Gastroesophageal sphincter (tissue), 3 donors: ENCODE measurements at regions not wholly inside any gene's neighbourhood (a gene's known extent, or its start where the extent isn't known, plus 50 kb on each side); places are given as distances from the start of the nearest gene placed in this dataset.

Experiments
- CTCF ChIP-seq, 4 experiments: fragments of 200-600 bp in 2 of 4; fragments of 450-650 bp in 2 of 4; sonication (generic) in 1 of 4; IDR thresholded peaks; one replicate each; pipeline ENCODE4 v1.5.1; 2017 to 2019; ENCODE audit warnings: antibody characterized with exemption in 4 of 4, mild to moderate bottlenecking in 2 of 4, moderate library complexity in 2 of 4
- EP300 ChIP-seq: sonication (generic); formaldehyde crosslinking; IDR thresholded peaks from one replicate; pipeline ENCODE4 v1.6.1; 2017; ENCODE audit warnings: antibody characterized with exemption, mild to moderate bottlenecking
- POLR2A ChIP-seq, 2 donors: fragments of 450-650 bp; IDR thresholded peaks; one replicate each; pipeline ENCODE4 v1.6.1; 2017; ENCODE audit warnings: antibody characterized with exemption in 2 of 2, mild to moderate bottlenecking in 2 of 2, moderate library complexity in 1 of 2
- POLR2AphosphoS5 ChIP-seq: sonication (generic); formaldehyde crosslinking; IDR thresholded peaks from one replicate; pipeline ENCODE4 v1.6.1; 2017; ENCODE audit warnings: antibody characterized with exemption

DNA sequence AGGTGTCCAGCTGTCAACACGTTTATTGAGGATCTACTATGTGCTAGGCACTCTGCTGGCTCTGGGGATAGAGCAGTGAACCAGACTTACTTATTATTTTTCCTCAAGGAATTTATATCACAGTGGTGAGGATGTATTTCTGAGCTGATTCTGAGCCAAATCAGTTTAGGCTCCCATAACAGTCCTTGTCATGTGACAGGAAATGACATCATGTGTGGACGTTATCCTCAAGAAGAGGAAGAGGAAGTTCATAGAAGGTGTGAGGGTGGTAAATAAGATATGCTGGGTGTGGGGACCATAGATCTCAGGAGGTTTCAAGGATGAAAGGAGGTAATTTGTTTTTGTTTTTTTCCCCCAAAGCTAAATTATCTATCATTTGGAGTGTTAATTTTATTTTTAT is 873.5 kb upstream of the EEF2KMT start:
- no peak for TF ChIP-seq CTCF (IDR thresholded peaks at IDR 0.05)
- TF ChIP-seq EP300 = no peak
- TF ChIP-seq POLR2A (IDR thresholded peaks at IDR 0.05) = no peak
- no peak for TF ChIP-seq POLR2AphosphoS5
